HCT116 (cell line): ENCODE measurements at regions not wholly inside any gene's neighbourhood (a gene's known extent, or its start where the extent isn't known, plus 50 kb on each side); places are given as distances from the start of the nearest gene placed in this dataset.
"Not testable (repeated sequence)": the region's sequence is repeated elsewhere in the genome, so short reads cannot be mapped to it uniquely, and the experiment has no call there.

ENCODE experiments used
- ATAC-seq: fragments of 200-7000 bp; cut with Tn5 transposase; 2 replicates; pipeline ENCODE4 v1.9.1; 2020; ENCODE audit warnings: mild to moderate bottlenecking, moderate library complexity
- BruUV-seq: library from RNA; stranded (reverse); fragments of 400-500 nt; replicated peaks from 2 replicates; lab custom pipeline; 2021; lab: Mats Ljungman, UMichigan
- CTCF ChIA-PET: fragments of 300-600 bp; sonication (Branson Sonifier 250); formaldehyde crosslinking; loops from one replicate; lab custom pipeline; 2021; ENCODE audit warnings: antibody characterized with exemption; lab: Charles Lee
- POLR2A ChIA-PET: fragments of 300-600, 350-600 bp; sonication (Branson Sonifier 250); formaldehyde crosslinking; loops from one replicate; lab custom pipeline; 2021; ENCODE audit warnings: antibody characterized with exemption; lab: Charles Lee
- RAD21 ChIA-PET, 2 experiments: fragments of 300-600 bp; sonication (Branson Sonifier 250); formaldehyde crosslinking; loops; one replicate each; lab custom pipeline; 2023; ENCODE audit warnings: low total read pairs in 2 of 2; ENCODE audit not compliant: uncharacterized antibody in 2 of 2, unreplicated experiment in 2 of 2, low non-redundant PET in 1 of 2; lab: Charles Lee
- DNase-seq: peaks from one replicate; pipeline ENCODE4 v3.0.0-alpha.2; 2010; ENCODE audit warnings: low read depth, low spot score
- H2AFZ ChIP-seq: fragments of 200-600 bp; shearing (Covaris generic), sonication (generic); 2 replicates; pipeline ENCODE4 v1.6.1; 2017; ENCODE audit warnings: low read depth, mixed run types, mixed read lengths, antibody characterized with exemption, low read length; ENCODE audit not compliant: poor library complexity, severe bottlenecking
- H3K27ac ChIP-seq: 2 replicates; pipeline ENCODE4 v1.5.1; 2012; ENCODE audit warnings: low read depth, low read length
- H3K27me3 ChIP-seq: fragments of 200-600 bp; sonication (generic); 2 replicates; pipeline ENCODE4 v1.6.1; 2016; ENCODE audit warnings: mixed run types, low read length, mixed read lengths; ENCODE audit not compliant: insufficient read depth
- H3K36me3 ChIP-seq, 2 experiments: fragments of 200-500 bp in 1 of 2; fragments of 200-600 bp in 1 of 2; sonication (Bioruptor generic) in 1 of 2; sonication (generic) in 1 of 2; 2 replicates each; pipeline versions ENCODE4 v1.5.1 to v1.6.1; 2014 to 2016; ENCODE audit warnings: low read length in 2 of 2, inconsistent platforms in 1 of 2, mixed read lengths in 1 of 2, mixed run types in 1 of 2; ENCODE audit not compliant: insufficient read depth in 2 of 2, control insufficient read depth in 1 of 2
- H3K4me1 ChIP-seq, 2 experiments: fragments of 200-600 bp in 1 of 2; sonication (generic) in 1 of 2; 2 replicates each; pipeline versions ENCODE4 v1.5.1 to v1.6.1; 2012 to 2017; ENCODE audit warnings: low read length in 2 of 2, inconsistent platforms in 1 of 2, mild to moderate bottlenecking in 1 of 2, mixed read lengths in 1 of 2, mixed run types in 1 of 2, moderate library complexity in 1 of 2; ENCODE audit not compliant: insufficient read depth in 2 of 2, control insufficient read depth in 1 of 2
- H3K4me2 ChIP-seq: fragments of 200-600 bp; sonication (generic); 2 replicates; pipeline ENCODE4 v1.6.1; 2017; ENCODE audit warnings: mixed run types, low read length, mixed read lengths
- H3K4me3 ChIP-seq, 2 experiments: fragments of 200-600 bp in 1 of 2; sonication (generic) in 1 of 2; replicated peaks in 1 of 2; 2 replicates each; pipeline ENCODE4 v1.5.1; 2011 to 2016; ENCODE audit warnings: low read length in 2 of 2, control low read depth in 1 of 2, low read depth in 1 of 2, mild to moderate bottlenecking in 1 of 2, mixed read lengths in 1 of 2, mixed run types in 1 of 2
- H3K79me2 ChIP-seq: fragments of 200-600 bp; sonication (generic); 2 replicates; pipeline ENCODE4 v1.6.1; 2017; ENCODE audit warnings: mild to moderate bottlenecking, mixed run types, low read length, moderate library complexity, mixed read lengths; ENCODE audit not compliant: insufficient read depth
- H3K9ac ChIP-seq: fragments of 200-600 bp; sonication (generic); 2 replicates; pipeline ENCODE4 v1.6.1; 2016; ENCODE audit warnings: low read length, mixed read lengths
- H3K9me2 ChIP-seq: fragments of 200-600 bp; sonication (generic), shearing (Covaris generic); 2 replicates; pipeline ENCODE4 v1.6.1; 2017; ENCODE audit warnings: mixed run types, mild to moderate bottlenecking, moderate library complexity; ENCODE audit not compliant: insufficient read depth
- H3K9me3 ChIP-seq, 2 experiments: fragments of 200-500 bp in 1 of 2; fragments of 200-600 bp in 1 of 2; sonication (Bioruptor generic) in 1 of 2; sonication (generic) in 1 of 2; 2 replicates each; pipeline ENCODE4 v1.6.1; 2014 to 2017; ENCODE audit warnings: low read length in 2 of 2, mixed read lengths in 2 of 2, inconsistent platforms in 1 of 2, low read depth in 1 of 2, mild to moderate bottlenecking in 1 of 2, mixed run types in 1 of 2, moderate library complexity in 1 of 2; ENCODE audit not compliant: control insufficient read depth in 1 of 2, insufficient read depth in 1 of 2
- H4K20me1 ChIP-seq: fragments of 200-600 bp; sonication (generic), shearing (Covaris generic); 2 replicates; pipeline ENCODE4 v1.6.1; 2017; ENCODE audit warnings: mixed run types, mild to moderate bottlenecking, moderate library complexity; ENCODE audit not compliant: insufficient read depth
- CTCF ChIP-seq, 3 experiments: fragments of 200-600 bp in 1 of 3; sonication (generic) in 1 of 3; IDR thresholded peaks in 2 of 3; conservative IDR thresholded peaks in 1 of 3; 2 replicates each; pipeline ENCODE4 v1.5.1; 2012 to 2017; ENCODE audit warnings: low read depth in 2 of 3, low read length in 2 of 3, antibody characterized with exemption in 1 of 3, borderline replicate concordance in 1 of 3, control low read depth in 1 of 3, mild to moderate bottlenecking in 1 of 3, mixed read lengths in 1 of 3, mixed run types in 1 of 3, moderate library complexity in 1 of 3; ENCODE audit not compliant: insufficient read depth in 1 of 3
- ELF1 ChIP-seq: IDR thresholded peaks from 2 replicates; pipeline ENCODE4 v1.6.1; 2012; ENCODE audit warnings: low read depth, borderline replicate concordance
- EZH2 ChIP-seq: fragments of 200-600 bp; sonication (generic); IDR thresholded peaks from 2 replicates; pipeline ENCODE4 v1.6.1; 2017; ENCODE audit warnings: antibody characterized with exemption, mixed run types
- FOSL1 ChIP-seq: IDR thresholded peaks from 2 replicates; pipeline ENCODE4 v1.6.1; 2012; ENCODE audit warnings: low read depth
- POLR2AphosphoS5 ChIP-seq: IDR thresholded peaks from 2 replicates; pipeline ENCODE4 v1.6.1; 2011; ENCODE audit warnings: mild to moderate bottlenecking, low read depth, low read length, moderate library complexity
- SIN3A ChIP-seq: IDR thresholded peaks from 2 replicates; pipeline ENCODE4 v1.6.1; 2012; ENCODE audit warnings: low read depth
- SP1 ChIP-seq: IDR thresholded peaks from 2 replicates; pipeline ENCODE4 v1.6.1; 2012; ENCODE audit warnings: low read depth
- SRF ChIP-seq: IDR thresholded peaks from 2 replicates; pipeline ENCODE4 v1.6.1; 2012; ENCODE audit warnings: low read depth
- YY1 ChIP-seq: IDR thresholded peaks from 2 replicates; pipeline ENCODE4 v1.6.1; 2011; ENCODE audit warnings: low read length, low read depth, moderate library complexity, mild to moderate bottlenecking; ENCODE audit not compliant: insufficient replicate concordance; ENCODE audit errors: extremely low read depth
- ZFX ChIP-seq: fragments of 450-650 bp; IDR thresholded peaks from 2 replicates; pipeline ENCODE4 v1.6.1; 2017
- intact Hi-C: fragments of 100-400 bp; cut with micrococcal nuclease; formaldehyde crosslinking; loops from 2 replicates; pipeline ENCODE4 v1.10.0; 2022
- TF ChIP-seq, protein P1 (sequence below): IDR thresholded peaks from 2 replicates; pipeline ENCODE4 v1.6.1; 2012; ENCODE audit warnings: low read depth

DNA sequence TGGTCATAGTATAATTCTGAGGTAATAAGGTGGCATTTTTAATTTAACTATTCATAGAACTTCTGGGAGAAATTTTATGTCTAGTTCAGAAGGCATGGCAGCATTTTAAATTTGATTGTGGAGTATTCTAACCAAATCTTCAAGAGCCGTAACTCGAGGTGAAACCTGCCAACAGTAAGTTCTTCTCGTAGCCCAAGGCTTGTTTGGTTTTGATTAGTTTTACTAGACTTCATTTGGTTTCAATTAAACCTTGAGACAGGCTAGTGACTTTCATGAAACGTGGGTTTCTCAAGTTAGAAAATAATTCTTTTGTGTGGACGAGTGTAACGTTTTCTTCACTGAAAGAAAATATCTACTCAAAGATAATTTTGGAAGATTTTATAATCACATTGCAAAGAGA, 395.5 kb downstream of the USP25 start:
- H4K20me1 ChIP-seq = no peaks in the 10 kb centered on the region
- DNase-seq (no peak), ATAC-seq (no peak)
- no peak for TF ChIP-seq ELF1
- no peak for TF ChIP-seq ZFX
- no peak for TF ChIP-seq SRF
- TF ChIP-seq FOSL1 = no peak
- TF ChIP-seq SP1 = no peak
- no peak for TF ChIP-seq CTCF (IDR thresholded peaks at IDR 0.05 in 2 of 3, conservative IDR thresholded peaks at IDR 0.05 in 1 of 3; ENCODE audit: borderline replicate concordance in 1 of 3, insufficient read depth in 1 of 3, low read depth in 2 of 3, low read length in 2 of 3)
- no peak for TF ChIP-seq POLR2AphosphoS5
- TF ChIP-seq SIN3A = no peak
- TF ChIP-seq YY1 = no peak
- TF ChIP-seq, protein P1, sequence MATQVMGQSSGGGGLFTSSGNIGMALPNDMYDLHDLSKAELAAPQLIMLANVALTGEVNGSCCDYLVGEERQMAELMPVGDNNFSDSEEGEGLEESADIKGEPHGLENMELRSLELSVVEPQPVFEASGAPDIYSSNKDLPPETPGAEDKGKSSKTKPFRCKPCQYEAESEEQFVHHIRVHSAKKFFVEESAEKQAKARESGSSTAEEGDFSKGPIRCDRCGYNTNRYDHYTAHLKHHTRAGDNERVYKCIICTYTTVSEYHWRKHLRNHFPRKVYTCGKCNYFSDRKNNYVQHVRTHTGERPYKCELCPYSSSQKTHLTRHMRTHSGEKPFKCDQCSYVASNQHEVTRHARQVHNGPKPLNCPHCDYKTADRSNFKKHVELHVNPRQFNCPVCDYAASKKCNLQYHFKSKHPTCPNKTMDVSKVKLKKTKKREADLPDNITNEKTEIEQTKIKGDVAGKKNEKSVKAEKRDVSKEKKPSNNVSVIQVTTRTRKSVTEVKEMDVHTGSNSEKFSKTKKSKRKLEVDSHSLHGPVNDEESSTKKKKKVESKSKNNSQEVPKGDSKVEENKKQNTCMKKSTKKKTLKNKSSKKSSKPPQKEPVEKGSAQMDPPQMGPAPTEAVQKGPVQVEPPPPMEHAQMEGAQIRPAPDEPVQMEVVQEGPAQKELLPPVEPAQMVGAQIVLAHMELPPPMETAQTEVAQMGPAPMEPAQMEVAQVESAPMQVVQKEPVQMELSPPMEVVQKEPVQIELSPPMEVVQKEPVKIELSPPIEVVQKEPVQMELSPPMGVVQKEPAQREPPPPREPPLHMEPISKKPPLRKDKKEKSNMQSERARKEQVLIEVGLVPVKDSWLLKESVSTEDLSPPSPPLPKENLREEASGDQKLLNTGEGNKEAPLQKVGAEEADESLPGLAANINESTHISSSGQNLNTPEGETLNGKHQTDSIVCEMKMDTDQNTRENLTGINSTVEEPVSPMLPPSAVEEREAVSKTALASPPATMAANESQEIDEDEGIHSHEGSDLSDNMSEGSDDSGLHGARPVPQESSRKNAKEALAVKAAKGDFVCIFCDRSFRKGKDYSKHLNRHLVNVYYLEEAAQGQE = no peak
- TF ChIP-seq EZH2 = no peak
- no peak overlapping the region for H2AFZ ChIP-seq
- H3K4me3 ChIP-seq = no peak overlapping the region
- no peak overlapping the region for H3K27ac ChIP-seq
- ChIA-PET POLR2A (no interaction called here), RAD21 (no interaction called here), CTCF (no interaction called here)
- no TSS peak for BruUV-seq
- H3K79me2 ChIP-seq = no peaks in the 10 kb centered on the region
- no peaks in the 10 kb centered on the region for H3K9me2 ChIP-seq
- H3K4me1 ChIP-seq = no peaks in the 10 kb centered on the region
- H3K9ac ChIP-seq = no peak overlapping the region
- no peak overlapping the region for H3K4me2 ChIP-seq
- H3K9me3 ChIP-seq = peaks cover 9 to 11% of the 10 kb centered on the region in 2 experiments; a peak in 2 of 4 replicates
- no peaks in the 10 kb centered on the region for H3K36me3 ChIP-seq
- no peaks in the 10 kb centered on the region for H3K27me3 ChIP-seq
- intact Hi-C loops = no loop called here

DNA sequence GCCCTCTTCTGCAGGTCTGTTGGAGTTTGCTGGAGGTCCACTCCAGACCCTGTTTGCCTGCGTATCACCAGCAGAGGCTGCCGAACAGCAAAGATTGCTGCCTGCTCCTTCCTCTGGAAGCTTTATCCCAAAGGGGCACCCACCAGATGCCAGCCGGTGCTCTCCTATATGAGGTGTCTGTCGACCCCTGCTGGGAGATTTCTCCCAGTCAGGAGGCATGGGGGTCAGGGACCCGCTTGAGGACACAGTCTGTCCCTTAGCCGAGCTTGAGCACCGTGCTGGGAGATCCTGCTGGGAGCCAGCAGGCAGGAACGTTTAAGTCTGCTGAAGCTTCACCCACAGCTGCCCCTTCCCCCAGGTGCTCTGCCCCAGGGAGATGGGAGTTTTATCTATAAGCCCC, 402.7 kb downstream of the USP25 start:
- H4K20me1 ChIP-seq, RAD21 ChIA-PET, POLR2A ChIA-PET, H3K4me3 ChIP-seq, H3K4me1 ChIP-seq, H3K36me3 ChIP-seq, H3K79me2 ChIP-seq, ATAC-seq, BruUV-seq, CTCF ChIA-PET, H2AFZ ChIP-seq, H3K9me2 ChIP-seq, H3K27ac ChIP-seq, DNase-seq, H3K9ac ChIP-seq, H3K4me2 ChIP-seq, intact Hi-C loops, H3K27me3 ChIP-seq: not testable (repeated sequence)
- H3K9me3 ChIP-seq = peaks cover 0 to 12% of the 10 kb centered on the region in 2 experiments; a peak in 1 of 4 replicates
